IMR-90 (cell line): ENCODE measurements at regions not wholly inside any gene's neighbourhood (a gene's known extent, or its start where the extent isn't known, plus 50 kb on each side); places are given as distances from the start of the nearest gene placed in this dataset.
A peak's percentile ranks its signal among the peaks of the same experiment; 100 is the strongest.

Experiments used
- ATAC-seq: fragments of 200-7000 bp; cut with Tn5 transposase; 2 replicates; pipeline ENCODE4 v1.9.1; 2020; ENCODE audit warnings: low read depth, mild to moderate bottlenecking, moderate library complexity
- BruUV-seq: library from RNA; stranded (reverse); fragments of 400-500 nt; replicated peaks from 2 replicates; lab custom pipeline; 2021; lab: Mats Ljungman, UMichigan
- CTCF ChIA-PET: fragments of 300-600 bp; formaldehyde crosslinking; extraction: SDS; loops from one replicate; lab custom pipeline; 2021; ENCODE audit warnings: antibody characterized with exemption; lab: Yijun Ruan, JAX
- POLR2A ChIA-PET: fragments of 300-600 bp; sonication (Branson Sonifier 250); formaldehyde crosslinking; loops from one replicate; lab custom pipeline; 2022; ENCODE audit warnings: antibody characterized with exemption; ENCODE audit not compliant: unreplicated experiment; lab: Charles Lee
- DNase-seq: peaks from one replicate; pipeline ENCODE4 v3.0.0; 2013
- H2AFZ ChIP-seq: replicated peaks from 2 replicates; pipeline ENCODE3; 2013; ENCODE audit warnings: low read length, mild to moderate bottlenecking; ENCODE audit not compliant: poor library complexity
- H2AK5ac ChIP-seq: 2 replicates; pipeline ENCODE4 v1.6.1; 2013; ENCODE audit warnings: low read depth, low read length, inconsistent platforms
- H2AK9ac ChIP-seq: replicated peaks from 2 replicates; pipeline ENCODE3; 2013; ENCODE audit warnings: mild to moderate bottlenecking, low read depth, low read length, moderate library complexity; ENCODE audit not compliant: poor library complexity
- H2BK120ac ChIP-seq: 2 replicates; pipeline ENCODE4 v1.6.1; 2013; ENCODE audit warnings: low read depth, low read length, inconsistent platforms
- H2BK15ac ChIP-seq: 3 replicates; pipeline ENCODE4 v1.6.1; 2013; ENCODE audit warnings: low read depth, low read length, inconsistent platforms
- H2BK20ac ChIP-seq: 2 replicates; pipeline ENCODE4 v1.6.1; 2013; ENCODE audit warnings: low read depth, mild to moderate bottlenecking, inconsistent platforms, low read length, moderate library complexity
- H2BK5ac ChIP-seq: 2 replicates; pipeline ENCODE4 v1.6.1; 2013; ENCODE audit warnings: mild to moderate bottlenecking, low read depth, low read length, inconsistent platforms; ENCODE audit not compliant: poor library complexity, severe bottlenecking
- H3K14ac ChIP-seq: replicated peaks from 2 replicates; pipeline ENCODE4 v1.6.1; 2013; ENCODE audit warnings: low read depth, low read length, inconsistent platforms
- H3K18ac ChIP-seq: 2 replicates; pipeline ENCODE4 v1.6.1; 2013; ENCODE audit warnings: low read depth, low read length, control low read depth
- H3K23ac ChIP-seq: 2 replicates; pipeline ENCODE4 v1.6.1; 2013; ENCODE audit warnings: low read depth, low read length, inconsistent platforms
- H3K27ac ChIP-seq: 2 replicates; pipeline ENCODE4 v1.5.1; 2013; ENCODE audit warnings: mild to moderate bottlenecking, control low read depth, low read length; ENCODE audit not compliant: insufficient read depth
- H3K27me3 ChIP-seq: 2 replicates; pipeline ENCODE4 v1.6.1; 2013; ENCODE audit warnings: low read length; ENCODE audit not compliant: control insufficient read depth, insufficient read depth
- H3K36me3 ChIP-seq: 2 replicates; pipeline ENCODE4 v1.6.1; 2013; ENCODE audit warnings: low read length, mixed read lengths; ENCODE audit not compliant: control insufficient read depth, insufficient read depth
- H3K4ac ChIP-seq: 2 replicates; pipeline ENCODE4 v1.6.1; 2013; ENCODE audit warnings: low read depth, low read length, inconsistent platforms
- H3K4me1 ChIP-seq: 2 replicates; pipeline ENCODE4 v1.6.1; 2013; ENCODE audit warnings: low read length, mixed read lengths; ENCODE audit not compliant: control insufficient read depth, insufficient read depth
- H3K4me2 ChIP-seq: 2 replicates; pipeline ENCODE4 v1.6.1; 2013; ENCODE audit warnings: low read depth, mild to moderate bottlenecking, control low read depth, low read length, moderate library complexity
- H3K4me3 ChIP-seq: 2 replicates; pipeline ENCODE4 v1.5.1; 2013; ENCODE audit warnings: low read depth, mild to moderate bottlenecking, control low read depth, low read length, moderate library complexity; ENCODE audit not compliant: insufficient read depth
- H3K56ac ChIP-seq: 2 replicates; pipeline ENCODE4 v1.6.1; 2013; ENCODE audit warnings: low read length, inconsistent platforms; ENCODE audit not compliant: insufficient read depth; ENCODE audit errors: extremely low read depth
- H3K79me1 ChIP-seq, 2 experiments: 2 replicates each; pipeline ENCODE4 v1.6.1; 2013; ENCODE audit warnings: low read length in 2 of 2, inconsistent platforms in 1 of 2, low read depth in 1 of 2
- H3K9ac ChIP-seq: 2 replicates; pipeline ENCODE4 v1.6.1; 2013; ENCODE audit warnings: low read depth, low read length, control low read depth
- H3K9me1 ChIP-seq: 2 replicates; pipeline ENCODE4 v1.6.1; 2013; ENCODE audit warnings: low read length, inconsistent platforms; ENCODE audit not compliant: insufficient read depth
- H3K9me3 ChIP-seq: 2 replicates; pipeline ENCODE4 v1.6.1; 2013; ENCODE audit warnings: low read length; ENCODE audit not compliant: control insufficient read depth, insufficient read depth
- H4K20me1 ChIP-seq: 2 replicates; pipeline ENCODE4 v1.6.1; 2013; ENCODE audit warnings: low read length, inconsistent platforms; ENCODE audit not compliant: insufficient read depth
- H4K5ac ChIP-seq: 2 replicates; pipeline ENCODE4 v1.6.1; 2013; ENCODE audit warnings: mild to moderate bottlenecking, low read depth, low read length, control low read depth
- H4K8ac ChIP-seq, 2 experiments: 2 replicates each; pipeline ENCODE4 v1.6.1; 2013; ENCODE audit warnings: low read depth in 2 of 2, low read length in 2 of 2, control low read depth in 1 of 2, inconsistent platforms in 1 of 2
- H4K91ac ChIP-seq: 2 replicates; pipeline ENCODE4 v1.6.1; 2013; ENCODE audit warnings: low read depth, low read length, inconsistent platforms; ENCODE audit not compliant: insufficient read depth
- BHLHE40 ChIP-seq: fragments of 150-350 bp; IDR thresholded peaks from 2 replicates; pipeline ENCODE4 v1.6.1; 2016; ENCODE audit warnings: mild to moderate bottlenecking, low read depth, low read length
- CEBPB ChIP-seq: IDR thresholded peaks from 2 replicates; pipeline ENCODE4 v1.6.1; 2012; ENCODE audit warnings: low read depth, low read length, improper control_type of control experiment
- CHD1 ChIP-seq: IDR thresholded peaks from 2 replicates; pipeline ENCODE4 v1.6.1; 2012; ENCODE audit warnings: low read depth, low read length, improper control_type of control experiment
- FOS ChIP-seq: fragments of 150-350 bp; IDR thresholded peaks from 2 replicates; pipeline ENCODE4 v1.6.1; 2016; ENCODE audit warnings: low read depth, low read length
- MXI1 ChIP-seq: IDR thresholded peaks from 2 replicates; pipeline ENCODE4 v1.6.1; 2012; ENCODE audit warnings: low read depth, mild to moderate bottlenecking, low read length, moderate library complexity, borderline replicate concordance
- POLR2A ChIP-seq: IDR thresholded peaks from 2 replicates; pipeline ENCODE4 v1.6.1; 2012; ENCODE audit warnings: mild to moderate bottlenecking, low read depth, low read length
- RAD21 ChIP-seq: IDR thresholded peaks from 2 replicates; pipeline ENCODE4 v1.6.1; 2012; ENCODE audit warnings: low read length, improper control_type of control experiment
- RCOR1 ChIP-seq: IDR thresholded peaks from 2 replicates; pipeline ENCODE4 v1.6.1; 2012; ENCODE audit warnings: mild to moderate bottlenecking, low read length, improper control_type of control experiment; ENCODE audit not compliant: insufficient replicate concordance
- SMC3 ChIP-seq: fragments of 150-350 bp; IDR thresholded peaks from 2 replicates; pipeline ENCODE4 v1.6.1; 2016; ENCODE audit warnings: low read depth, mild to moderate bottlenecking, antibody characterized with exemption, low read length, moderate library complexity
- USF2 ChIP-seq: fragments of 150-350 bp; IDR thresholded peaks from 2 replicates; pipeline ENCODE4 v1.6.1; 2017; ENCODE audit warnings: mild to moderate bottlenecking, antibody characterized with exemption, low read length, low read depth
- WGBS, 2 experiments: methylation state at CpG; one replicate each; pipeline versions ENCODE4 v1.1.5 to v1.1.7; 2013; ENCODE audit warnings: missing lambda C conversion rate in 2 of 2; ENCODE audit not compliant: insufficient read length in 1 of 2; ENCODE audit errors: extremely low coverage in 2 of 2; 5-methylcytosine and 5-hydroxymethylcytosine counted together
- dilution Hi-C: fragments of 300-500 bp; cut with HindIII; formaldehyde crosslinking; loops from one replicate; pipeline ENCODE4 v1.14.3; 2018; ENCODE audit warnings: low sequenced_read_pairs; ENCODE audit not compliant: unreplicated experiment
- in situ Hi-C: fragments of 300-500 bp; cut with MboI; formaldehyde crosslinking; loops from 3 replicates; pipeline ENCODE4 v1.14.3; 2019; ENCODE audit warnings: low sequenced_read_pairs, inconsistent platforms, mixed read lengths
- intact Hi-C: fragments of 100-400 bp; cut with micrococcal nuclease; formaldehyde crosslinking; loops from 2 replicates; pipeline ENCODE4 v1.10.0; 2022
- TF ChIP-seq, protein P1 (sequence below): conservative IDR thresholded peaks from 2 replicates; pipeline ENCODE4 v1.5.1; 2012; ENCODE audit warnings: mild to moderate bottlenecking, low read depth, low read length, improper control_type of control experiment

- no peak overlapping the region for H2AFZ ChIP-seq
- peak overlapping the region; percentile 17; the same call in 1 of the 2 replicates for H2AK5ac ChIP-seq
- no peak overlapping the region for H2BK20ac ChIP-seq
- TF ChIP-seq BHLHE40: no peak
- no peak for TF ChIP-seq CEBPB
- no peak for TF ChIP-seq RCOR1
- TF ChIP-seq, protein P1, sequence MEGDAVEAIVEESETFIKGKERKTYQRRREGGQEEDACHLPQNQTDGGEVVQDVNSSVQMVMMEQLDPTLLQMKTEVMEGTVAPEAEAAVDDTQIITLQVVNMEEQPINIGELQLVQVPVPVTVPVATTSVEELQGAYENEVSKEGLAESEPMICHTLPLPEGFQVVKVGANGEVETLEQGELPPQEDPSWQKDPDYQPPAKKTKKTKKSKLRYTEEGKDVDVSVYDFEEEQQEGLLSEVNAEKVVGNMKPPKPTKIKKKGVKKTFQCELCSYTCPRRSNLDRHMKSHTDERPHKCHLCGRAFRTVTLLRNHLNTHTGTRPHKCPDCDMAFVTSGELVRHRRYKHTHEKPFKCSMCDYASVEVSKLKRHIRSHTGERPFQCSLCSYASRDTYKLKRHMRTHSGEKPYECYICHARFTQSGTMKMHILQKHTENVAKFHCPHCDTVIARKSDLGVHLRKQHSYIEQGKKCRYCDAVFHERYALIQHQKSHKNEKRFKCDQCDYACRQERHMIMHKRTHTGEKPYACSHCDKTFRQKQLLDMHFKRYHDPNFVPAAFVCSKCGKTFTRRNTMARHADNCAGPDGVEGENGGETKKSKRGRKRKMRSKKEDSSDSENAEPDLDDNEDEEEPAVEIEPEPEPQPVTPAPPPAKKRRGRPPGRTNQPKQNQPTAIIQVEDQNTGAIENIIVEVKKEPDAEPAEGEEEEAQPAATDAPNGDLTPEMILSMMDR: no peak
- no peak for TF ChIP-seq RAD21
- TF ChIP-seq CHD1: no peak
- TF ChIP-seq MXI1: no peak
- TF ChIP-seq FOS: no peak
- no peak for TF ChIP-seq SMC3
- TF ChIP-seq USF2: no peak
- no peak for TF ChIP-seq POLR2A
- H2BK120ac ChIP-seq: no peak overlapping the region
- ATAC-seq (no peak), DNase-seq (no peak)
- H3K9me3 ChIP-seq: no peaks in the 10 kb centered on the region
- H2AK9ac ChIP-seq: no peak overlapping the region
- in situ Hi-C loops (no loop called here), intact Hi-C loops (no loop called here), dilution Hi-C loops (no loop called here)
- CTCF ChIA-PET: no interaction called here
- H3K4ac ChIP-seq: no peak overlapping the region
- no peak overlapping the region for H3K18ac ChIP-seq
- H3K23ac ChIP-seq: no peak overlapping the region
- H3K56ac ChIP-seq: no peak overlapping the region
- no peaks in the 10 kb centered on the region for H3K27me3 ChIP-seq
- H2BK5ac ChIP-seq: no peak overlapping the region
- 92% methylated on average over 2 of the region's 3 CpGs; no CpG with 5 or more reads in 1 of the 2 experiments for WGBS, 2 experiments
- no peak overlapping the region for H4K5ac ChIP-seq
- H4K8ac ChIP-seq: no peak overlapping the region
- H3K79me1 ChIP-seq: no peaks in the 10 kb centered on the region
- H3K4me1 ChIP-seq: no peaks in the 10 kb centered on the region
- H3K9me1 ChIP-seq: no peaks in the 10 kb centered on the region
- no peak overlapping the region for H3K27ac ChIP-seq
- no peak overlapping the region for H3K4me2 ChIP-seq
- BruUV-seq: no TSS peak
- H3K9ac ChIP-seq: no peak overlapping the region
- H3K4me3 ChIP-seq: no peak overlapping the region
- no peaks in the 10 kb centered on the region for H4K20me1 ChIP-seq
- H2BK15ac ChIP-seq: no peak overlapping the region
- no peaks in the 10 kb centered on the region for H3K36me3 ChIP-seq
- H3K14ac ChIP-seq: no peak overlapping the region
- POLR2A ChIA-PET: no interaction called here
- no peak overlapping the region for H4K91ac ChIP-seq
Measured at GRCh38 chr11:12617632-12618031, 56.6 kb upstream of the TEAD1 start.
